SK-N-SH treated with all-trans-retinoic acid at 6 μM for 48 hours (cell line): ENCODE measurements at regions not wholly inside any gene's neighbourhood (a gene's known extent, or its start where the extent isn't known, plus 50 kb on each side); places are given as distances from the start of the nearest gene placed in this dataset.

Experiments
- ATAC-seq: fragments of 200-7000 bp; cut with Tn5 transposase; 3 replicates; pipeline ENCODE4 v1.9.1; 2020; ENCODE audit warnings: mild to moderate bottlenecking, moderate library complexity
- ARNTL ChIP-seq: fragments of 450-650 bp; formaldehyde crosslinking; IDR thresholded peaks from 2 replicates; pipeline ENCODE4 v1.5.0; 2020; ENCODE audit warnings: low read depth, mild to moderate bottlenecking, moderate library complexity, borderline replicate concordance
- BACH2 ChIP-seq: fragments of 250-450 bp; sonication (Bioruptor Pico); IDR thresholded peaks from 2 replicates; pipeline ENCODE4 v1.9.0; 2021; ENCODE audit warnings: mild to moderate bottlenecking, borderline replicate concordance
- CSDC2 ChIP-seq: fragments of 250-450 bp; sonication (Bioruptor Pico); IDR thresholded peaks from 2 replicates; pipeline ENCODE4 v1.5.0; 2020; ENCODE audit warnings: mild to moderate bottlenecking, moderate library complexity
- CSRNP3 ChIP-seq: fragments of 250-450 bp; sonication (Bioruptor Pico); IDR thresholded peaks from 2 replicates; pipeline ENCODE4 v1.5.1; 2021; ENCODE audit warnings: mild to moderate bottlenecking, moderate library complexity
- ESRRG ChIP-seq: fragments of 250-450 bp; sonication (Bioruptor Pico); IDR thresholded peaks from 2 replicates; pipeline ENCODE4 v1.6.1; 2021; ENCODE audit warnings: mild to moderate bottlenecking
- GLIS3 ChIP-seq: fragments of 250-450 bp; sonication (Bioruptor Pico); IDR thresholded peaks from 2 replicates; pipeline ENCODE4 v1.5.0; 2020; ENCODE audit warnings: mild to moderate bottlenecking, moderate library complexity
- ISL1 ChIP-seq: fragments of 250-450 bp; sonication (Bioruptor Pico); IDR thresholded peaks from 2 replicates; pipeline ENCODE4 v2.1.2; 2022; ENCODE audit warnings: mild to moderate bottlenecking, moderate library complexity
- OSR1 ChIP-seq: fragments of 250-450 bp; sonication (Bioruptor Pico); IDR thresholded peaks from 2 replicates; pipeline ENCODE4 v1.8.0; 2022; ENCODE audit warnings: moderate library complexity, mild to moderate bottlenecking, inconsistent platforms
- PATZ1 ChIP-seq: fragments of 250-450 bp; sonication (Bioruptor Pico); IDR thresholded peaks from 2 replicates; pipeline ENCODE4 v1.8.0; 2020; ENCODE audit warnings: mild to moderate bottlenecking, moderate library complexity, borderline replicate concordance
- POU6F1 ChIP-seq: fragments of 250-450 bp; sonication (Bioruptor Pico); IDR thresholded peaks from 2 replicates; pipeline ENCODE4 v1.8.0; 2021; ENCODE audit warnings: low read depth, mild to moderate bottlenecking, moderate library complexity, borderline replicate concordance
- PPARA ChIP-seq: fragments of 250-450 bp; sonication (Bioruptor Pico); IDR thresholded peaks from 2 replicates; pipeline ENCODE4 v1.5.0; 2020; ENCODE audit warnings: mild to moderate bottlenecking, borderline replicate concordance
- SNAI2 ChIP-seq: fragments of 250-450 bp; sonication (Bioruptor Pico); IDR thresholded peaks from 2 replicates; pipeline ENCODE4 v1.5.0; 2020; ENCODE audit warnings: mild to moderate bottlenecking, moderate library complexity
- TCF4 ChIP-seq: fragments of 250-450 bp; sonication (Bioruptor Pico); IDR thresholded peaks from 2 replicates; pipeline ENCODE4 v1.8.0; 2021; ENCODE audit warnings: mild to moderate bottlenecking, moderate library complexity, borderline replicate concordance
- TOX ChIP-seq: fragments of 250-450 bp; sonication (Bioruptor Pico); IDR thresholded peaks from 2 replicates; pipeline ENCODE4 v1.8.0; 2021; ENCODE audit warnings: mild to moderate bottlenecking, moderate library complexity, borderline replicate concordance
- TSHZ2 ChIP-seq: fragments of 250-450 bp; sonication (Bioruptor Pico); IDR thresholded peaks from 2 replicates; pipeline ENCODE4 v1.5.0; 2020; ENCODE audit warnings: mild to moderate bottlenecking, moderate library complexity
- ZC3H10 ChIP-seq: fragments of 250-450 bp; sonication (Bioruptor Pico); IDR thresholded peaks from 2 replicates; pipeline ENCODE4 v1.5.1; 2021; ENCODE audit warnings: mild to moderate bottlenecking, moderate library complexity
- ZFP30 ChIP-seq: fragments of 450-650 bp; formaldehyde crosslinking; IDR thresholded peaks from 2 replicates; pipeline ENCODE4 v1.5.0; 2022; ENCODE audit warnings: mild to moderate bottlenecking, moderate library complexity
- ZNF565 ChIP-seq: fragments of 450-650 bp; formaldehyde crosslinking; conservative IDR thresholded peaks from 2 replicates; pipeline ENCODE4 v1.5.0; 2020; ENCODE audit warnings: low read depth, mild to moderate bottlenecking, moderate library complexity
- ZNF8 ChIP-seq: fragments of 450-650 bp; formaldehyde crosslinking; IDR thresholded peaks from 2 replicates; pipeline ENCODE4 v1.5.0; 2020; ENCODE audit warnings: mild to moderate bottlenecking, moderate library complexity

GRCh38 chr10:131429942-131430341 is 118.4 kb upstream of the TCERG1L start:
- no peak for ATAC-seq
- TF ChIP-seq ZFP30 (CRISPR knock-in tag) (no peak), CSRNP3 (no peak), TSHZ2 (CRISPR knock-in tag) (no peak), BACH2 (CRISPR knock-in tag) (no peak), TOX (CRISPR knock-in tag) (no peak), GLIS3 (CRISPR knock-in tag) (no peak), TCF4 (no peak), ZC3H10 (CRISPR knock-in tag) (no peak), OSR1 (CRISPR knock-in tag) (no peak), ZNF565 (CRISPR knock-in tag) (no peak), SNAI2 (CRISPR knock-in tag) (no peak), PPARA (CRISPR knock-in tag) (no peak), ARNTL (CRISPR knock-in tag) (no peak), PATZ1 (no peak), POU6F1 (CRISPR knock-in tag) (no peak), CSDC2 (CRISPR knock-in tag) (no peak), ESRRG (no peak), ISL1 (CRISPR knock-in tag) (no peak), ZNF8 (CRISPR knock-in tag) (no peak)
- TF ChIP-seq, all 23 proteins: peak for 0

GRCh38 chr10:131430716-131431412 is 119.3 kb upstream of the TCERG1L start:
- no peak for ATAC-seq
- TF ChIP-seq TSHZ2 (CRISPR knock-in tag), result no peak
- no peak for TF ChIP-seq OSR1 (CRISPR knock-in tag)

- TF ChIP-seq ZFP30 (CRISPR knock-in tag) (no peak), TOX (CRISPR knock-in tag) (no peak), BACH2 (CRISPR knock-in tag) (no peak), PPARA (CRISPR knock-in tag) (no peak), TSHZ2 (CRISPR knock-in tag) (no peak), ZNF565 (CRISPR knock-in tag) (no peak), GLIS3 (CRISPR knock-in tag) (no peak), ZC3H10 (CRISPR knock-in tag) (no peak), ZNF8 (CRISPR knock-in tag) (no peak), ISL1 (CRISPR knock-in tag) (no peak)
- ATAC-seq, result no peak
Observed at GRCh38 chr10:131431533-131431932, 120.0 kb upstream of the TCERG1L start.
